Spinal cord (tissue), 9 donors: ENCODE measurements at regions not wholly inside any gene's neighbourhood (a gene's known extent, or its start where the extent isn't known, plus 50 kb on each side); places are given as distances from the start of the nearest gene placed in this dataset.
A peak's percentile ranks its signal among the peaks of the same experiment; 100 is the strongest.

Experiments used
- DNase-seq, 6 donors: peaks; one replicate each; pipeline versions ENCODE4 v3.0.0 to v3.0.0-alpha.2; 2013 to 2015; ENCODE audit warnings: low spot score in 6 of 6, low read depth in 4 of 6
- H3K27ac ChIP-seq: one replicate; pipeline ENCODE4 v1.5.1; 2013; ENCODE audit warnings: low read depth, low read length, control low read depth
- H3K27me3 ChIP-seq: one replicate; pipeline ENCODE4 v1.6.1; 2013; ENCODE audit warnings: low read length; ENCODE audit not compliant: control insufficient read depth, insufficient read depth
- H3K36me3 ChIP-seq: one replicate; pipeline ENCODE4 v1.6.1; 2013; ENCODE audit warnings: low read length; ENCODE audit not compliant: control insufficient read depth, insufficient read depth
- H3K4me1 ChIP-seq: one replicate; pipeline ENCODE4 v1.6.1; 2013; ENCODE audit warnings: low read length; ENCODE audit not compliant: control insufficient read depth, insufficient read depth
- H3K4me3 ChIP-seq: one replicate; pipeline ENCODE4 v1.5.1; 2013; ENCODE audit warnings: low read depth, low read length, control low read depth
- H3K9me3 ChIP-seq: one replicate; pipeline ENCODE4 v1.6.1; 2013; ENCODE audit warnings: low read length; ENCODE audit not compliant: control insufficient read depth, insufficient read depth
- WGBS: methylation state at CpG from one replicate; pipeline ENCODE4 v1.1.5; 2013; ENCODE audit warnings: missing lambda C conversion rate; ENCODE audit not compliant: insufficient coverage; 5-methylcytosine and 5-hydroxymethylcytosine counted together
- donor health status: healthy.

- Histone ChIP-seq H3K4me3 (no peak overlapping the region), H3K36me3 (no peaks in the 10 kb centered on the region), H3K27me3 (no peaks in the 10 kb centered on the region), H3K27ac (no peak overlapping the region), H3K9me3 (no peaks in the 10 kb centered on the region), H3K4me1 (no peaks in the 10 kb centered on the region)
- no CpG with 5 or more reads among the region's 2 CpGs for WGBS
- DNase-seq = no peak
Observed at GRCh38 chr5:165231821-165232508, 1726.5 kb downstream of the MAT2B start.

- H3K27ac ChIP-seq = no peak overlapping the region
- no CpG with 5 or more reads among the region's 4 CpGs for WGBS
- H3K4me1 ChIP-seq = no peaks in the 10 kb centered on the region
- H3K27me3 ChIP-seq = no peaks in the 10 kb centered on the region
- H3K4me3 ChIP-seq = no peak overlapping the region
- H3K9me3 ChIP-seq = no peaks in the 10 kb centered on the region
- H3K36me3 ChIP-seq = no peaks in the 10 kb centered on the region
- DNase-seq = peak in 1 of 6 donors; percentile 30
Observed at GRCh38 chr5:165232509-165233028, 1727.2 kb downstream of the MAT2B start.

GRCh38 chr5:165241811-165242210, 1736.4 kb downstream of the MAT2B start:
- no peak for DNase-seq
- Histone ChIP-seq H3K4me1 (no peaks in the 10 kb centered on the region), H3K4me3 (no peak overlapping the region), H3K9me3 (no peaks in the 10 kb centered on the region), H3K27me3 (no peaks in the 10 kb centered on the region), H3K27ac (no peak overlapping the region), H3K36me3 (no peaks in the 10 kb centered on the region)
- no CpG with 5 or more reads among the region's 1 CpG for WGBS

GRCh38 chr5:165242646-165243045, 1737.2 kb downstream of the MAT2B start:
- no peak overlapping the region for H3K27ac ChIP-seq
- H3K9me3 ChIP-seq = no peaks in the 10 kb centered on the region
- H3K27me3 ChIP-seq = no peaks in the 10 kb centered on the region
- peak in 1 of 6 donors; percentile 61 for DNase-seq
- no peaks in the 10 kb centered on the region for H3K4me1 ChIP-seq
- H3K4me3 ChIP-seq = no peak overlapping the region
- H3K36me3 ChIP-seq = no peaks in the 10 kb centered on the region
- no CpG with 5 or more reads among the region's 2 CpGs for WGBS

- no peaks in the 10 kb centered on the region for H3K36me3 ChIP-seq
- no peak for DNase-seq
- H3K4me3 ChIP-seq = no peak overlapping the region
- H3K4me1 ChIP-seq = no peaks in the 10 kb centered on the region
- no peak overlapping the region for H3K27ac ChIP-seq
- no peaks in the 10 kb centered on the region for H3K9me3 ChIP-seq
- no peaks in the 10 kb centered on the region for H3K27me3 ChIP-seq
- 100% methylated on average over 2 of the region's 3 CpGs for WGBS
Observed at GRCh38 chr5:165244407-165244806, 1739.0 kb downstream of the MAT2B start.

GRCh38 chr5:165258197-165258771, 1752.9 kb downstream of the MAT2B start:
- no peak overlapping the region for H3K27ac ChIP-seq
- peak in 5 of 6 donors; percentile 26 to 82 (median 42) for DNase-seq
- no peaks in the 10 kb centered on the region for H3K4me1 ChIP-seq
- H3K27me3 ChIP-seq = no peaks in the 10 kb centered on the region
- H3K9me3 ChIP-seq = no peaks in the 10 kb centered on the region
- no peak overlapping the region for H3K4me3 ChIP-seq
- WGBS = 23% methylated on average over 4 of the region's 6 CpGs
- no peaks in the 10 kb centered on the region for H3K36me3 ChIP-seq

GRCh38 chr5:165260426-165260825, 1755.0 kb downstream of the MAT2B start:
- no peak for DNase-seq
- no peaks in the 10 kb centered on the region for H3K36me3 ChIP-seq
- H3K27me3 ChIP-seq = no peaks in the 10 kb centered on the region
- H3K27ac ChIP-seq = no peak overlapping the region
- no peaks in the 10 kb centered on the region for H3K9me3 ChIP-seq
- no peaks in the 10 kb centered on the region for H3K4me1 ChIP-seq
- H3K4me3 ChIP-seq = no peak overlapping the region

- Histone ChIP-seq H3K27ac (no peak overlapping the region), H3K27me3 (no peaks in the 10 kb centered on the region), H3K9me3 (no peaks in the 10 kb centered on the region), H3K4me1 (no peaks in the 10 kb centered on the region), H3K36me3 (no peaks in the 10 kb centered on the region), H3K4me3 (no peak overlapping the region)
- WGBS = 93% methylated on average over 3 of the region's 3 CpGs
- DNase-seq = no peak
Observed at GRCh38 chr5:165263536-165263935, 1758.1 kb downstream of the MAT2B start.

GRCh38 chr5:165266939-165267338, 1761.5 kb downstream of the MAT2B start:
- no CpG with 5 or more reads among the region's 4 CpGs for WGBS
- no peaks in the 10 kb centered on the region for H3K4me1 ChIP-seq
- H3K9me3 ChIP-seq = no peaks in the 10 kb centered on the region
- H3K27ac ChIP-seq = no peak overlapping the region
- no peak for DNase-seq
- no peak overlapping the region for H3K4me3 ChIP-seq
- H3K27me3 ChIP-seq = no peaks in the 10 kb centered on the region
- no peaks in the 10 kb centered on the region for H3K36me3 ChIP-seq

GRCh38 chr5:165272436-165272835, 1767.0 kb downstream of the MAT2B start:
- H3K9me3 ChIP-seq = no peaks in the 10 kb centered on the region
- 100% methylated on average over 1 of the region's 2 CpGs for WGBS
- H3K27me3 ChIP-seq = no peaks in the 10 kb centered on the region
- DNase-seq = no peak
- H3K27ac ChIP-seq = no peak overlapping the region
- no peak overlapping the region for H3K4me3 ChIP-seq
- no peaks in the 10 kb centered on the region for H3K36me3 ChIP-seq
- H3K4me1 ChIP-seq = no peaks in the 10 kb centered on the region
